ENCODE measurements at regions not wholly inside any gene's neighbourhood (a gene's known extent, or its start where the extent isn't known, plus 50 kb on each side); places are given as distances from the start of the nearest gene placed in this dataset.

DNA sequence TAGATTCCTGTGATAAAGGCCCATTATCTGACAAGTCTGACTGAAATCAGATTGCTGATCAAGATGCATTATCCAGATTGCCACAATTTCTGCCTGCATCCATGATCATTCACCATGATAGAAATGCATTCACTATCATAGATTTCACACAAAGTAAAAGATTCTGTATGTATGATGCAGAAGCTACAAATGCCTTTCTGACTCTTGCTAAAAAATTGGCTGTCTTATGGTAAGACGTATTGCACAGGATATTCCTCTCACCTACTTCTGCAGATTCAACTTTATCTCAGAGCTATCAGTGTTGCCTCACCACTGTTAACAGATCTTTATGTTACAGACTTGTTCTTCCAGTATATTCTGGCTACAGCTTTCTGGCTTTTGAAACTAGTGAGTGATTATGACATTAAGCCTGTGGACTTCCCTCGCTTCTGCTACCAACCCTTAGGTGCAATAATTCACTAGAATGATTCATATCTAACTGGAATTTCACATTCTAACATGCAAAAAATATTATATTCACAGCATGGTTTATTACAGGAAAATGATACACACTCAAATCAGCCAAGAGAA, 955.3 kb downstream of the EPHA3 start:
- TF ChIP-seq, protein P1, sequence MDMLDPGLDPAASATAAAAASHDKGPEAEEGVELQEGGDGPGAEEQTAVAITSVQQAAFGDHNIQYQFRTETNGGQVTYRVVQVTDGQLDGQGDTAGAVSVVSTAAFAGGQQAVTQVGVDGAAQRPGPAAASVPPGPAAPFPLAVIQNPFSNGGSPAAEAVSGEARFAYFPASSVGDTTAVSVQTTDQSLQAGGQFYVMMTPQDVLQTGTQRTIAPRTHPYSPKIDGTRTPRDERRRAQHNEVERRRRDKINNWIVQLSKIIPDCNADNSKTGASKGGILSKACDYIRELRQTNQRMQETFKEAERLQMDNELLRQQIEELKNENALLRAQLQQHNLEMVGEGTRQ (IDR thresholded peaks at IDR 0.05): no peak
- TF ChIP-seq, protein P2, sequence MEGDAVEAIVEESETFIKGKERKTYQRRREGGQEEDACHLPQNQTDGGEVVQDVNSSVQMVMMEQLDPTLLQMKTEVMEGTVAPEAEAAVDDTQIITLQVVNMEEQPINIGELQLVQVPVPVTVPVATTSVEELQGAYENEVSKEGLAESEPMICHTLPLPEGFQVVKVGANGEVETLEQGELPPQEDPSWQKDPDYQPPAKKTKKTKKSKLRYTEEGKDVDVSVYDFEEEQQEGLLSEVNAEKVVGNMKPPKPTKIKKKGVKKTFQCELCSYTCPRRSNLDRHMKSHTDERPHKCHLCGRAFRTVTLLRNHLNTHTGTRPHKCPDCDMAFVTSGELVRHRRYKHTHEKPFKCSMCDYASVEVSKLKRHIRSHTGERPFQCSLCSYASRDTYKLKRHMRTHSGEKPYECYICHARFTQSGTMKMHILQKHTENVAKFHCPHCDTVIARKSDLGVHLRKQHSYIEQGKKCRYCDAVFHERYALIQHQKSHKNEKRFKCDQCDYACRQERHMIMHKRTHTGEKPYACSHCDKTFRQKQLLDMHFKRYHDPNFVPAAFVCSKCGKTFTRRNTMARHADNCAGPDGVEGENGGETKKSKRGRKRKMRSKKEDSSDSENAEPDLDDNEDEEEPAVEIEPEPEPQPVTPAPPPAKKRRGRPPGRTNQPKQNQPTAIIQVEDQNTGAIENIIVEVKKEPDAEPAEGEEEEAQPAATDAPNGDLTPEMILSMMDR (IDR thresholded peaks at IDR 0.05): no peak
- no peak for TF ChIP-seq POLR2A (IDR thresholded peaks at IDR 0.05; ENCODE audit: low read length)
